Thyroid gland (tissue), 4 donors: ENCODE measurements at regions not wholly inside any gene's neighbourhood (a gene's known extent, or its start where the extent isn't known, plus 50 kb on each side); places are given as distances from the start of the nearest gene placed in this dataset.
A peak's percentile ranks its signal among the peaks of the same experiment; 100 is the strongest.

Source experiments
- DNase-seq, 2 donors: peaks; one replicate each; pipeline ENCODE4 v3.0.0-alpha.2; 2019
- H3K27ac ChIP-seq, 3 donors: fragments of 200-600 bp; sonication (generic); 1 replicate in 2 of 3; 2 replicates in 1 of 3; pipeline ENCODE4 v1.5.1; 2016 to 2019; ENCODE audit warnings: mild to moderate bottlenecking in 1 of 3, moderate library complexity in 1 of 3
- H3K27me3 ChIP-seq: fragments of 200-600 bp; sonication (generic); one replicate; pipeline ENCODE4 v1.5.1; 2019
- H3K36me3 ChIP-seq, 2 donors: fragments of 200-600 bp; sonication (generic); one replicate each; pipeline ENCODE4 v1.5.1; 2016 to 2019
- H3K4me1 ChIP-seq, 2 donors: fragments of 200-600 bp; sonication (generic); one replicate each; pipeline ENCODE4 v1.5.1; 2017 to 2019
- H3K4me3 ChIP-seq, 3 donors: fragments of 200-600 bp; sonication (generic); replicated peaks in 1 of 3; 1 replicate in 2 of 3; 2 replicates in 1 of 3; pipeline ENCODE4 v1.5.1; 2016; ENCODE audit warnings: mild to moderate bottlenecking in 1 of 3
- H3K9me3 ChIP-seq: fragments of 200-600 bp; sonication (generic); one replicate; pipeline ENCODE4 v1.5.1; 2017
- POLR2A ChIP-seq, 2 donors: fragments of 450-650 bp; IDR thresholded peaks; one replicate each; pipeline ENCODE4 v1.6.1; 2017; ENCODE audit warnings: antibody characterized with exemption in 2 of 2, mild to moderate bottlenecking in 2 of 2, moderate library complexity in 1 of 2
- WGBS, 2 donors: methylation state at CpG; one replicate each; pipeline ENCODE4 v1.1.5; 2017; 5-methylcytosine and 5-hydroxymethylcytosine counted together
- intact Hi-C: fragments of 100-400 bp; cut with DNase I; formaldehyde crosslinking; loops from one replicate; pipeline ENCODE4 v1.15.1; 2023
- TF ChIP-seq, protein P1 (sequence below), 6 experiments: fragments of 200-600 bp in 3 of 6; fragments of 450-650 bp in 3 of 6; sonication (generic) in 3 of 6; IDR thresholded peaks; one replicate each; pipeline ENCODE4 v1.5.1; 2016 to 2019; ENCODE audit warnings: antibody characterized with exemption in 6 of 6, mild to moderate bottlenecking in 2 of 6, inconsistent platforms in 1 of 6, moderate library complexity in 1 of 6

DNA sequence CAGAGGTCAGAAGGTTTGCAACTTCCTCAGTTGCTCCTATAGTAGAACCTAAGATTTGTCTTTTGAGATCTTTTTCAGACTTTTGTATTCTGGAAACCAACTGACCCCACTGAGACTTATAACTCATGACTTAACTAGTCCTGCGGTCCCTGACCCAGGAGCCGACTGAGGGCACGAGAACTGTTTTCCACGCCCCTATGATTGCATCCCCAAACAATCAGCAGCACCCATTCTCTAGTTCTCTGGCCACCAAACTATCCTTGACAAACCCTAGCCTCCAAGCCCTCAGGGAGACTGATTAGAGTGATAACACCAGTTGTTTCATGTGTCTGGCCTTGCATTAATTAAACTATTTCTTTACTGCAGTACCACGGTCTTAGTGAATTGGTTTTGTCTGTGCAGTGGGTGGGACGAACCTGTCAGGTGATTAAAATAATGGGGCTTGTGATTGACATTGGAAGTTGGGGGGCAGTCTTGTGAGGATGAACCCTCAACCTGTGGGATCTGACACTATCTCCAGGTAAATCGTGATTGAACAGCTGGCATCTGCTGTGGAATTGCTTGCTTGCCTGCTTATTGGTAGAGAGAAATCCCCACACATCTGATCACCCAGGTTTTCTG is 95.7 kb downstream of the B3GNT2 start:
- intact Hi-C loops, result loop anchor here (5.0 to 10.0 kb wide), 3 partner anchors 97 to 289 kb away; partner anchors contain the start of gene B3GNT2

DNA sequence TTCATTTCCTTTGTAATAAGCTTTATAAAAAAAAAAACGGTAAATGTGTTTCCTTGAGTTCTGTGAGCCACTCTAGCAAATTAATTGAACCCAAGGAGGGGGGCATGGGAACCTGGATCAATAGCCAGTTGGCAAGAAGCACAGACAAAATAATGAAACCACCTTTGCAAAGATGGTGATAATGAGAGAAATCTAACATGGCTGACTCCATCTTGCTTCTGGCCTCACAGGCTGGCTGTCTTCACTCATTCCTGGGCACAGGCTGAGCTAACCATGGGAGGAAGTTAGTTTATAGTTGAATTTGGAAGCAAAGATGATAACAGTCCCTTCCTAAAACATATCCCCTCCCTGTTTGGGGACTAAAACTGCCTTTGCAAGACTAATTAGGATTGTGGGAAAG is 95.1 kb downstream of the B3GNT2 start:
- no peaks in the 10 kb centered on the region for H3K27me3 ChIP-seq
- no peaks in the 10 kb centered on the region for H3K36me3 ChIP-seq
- H3K4me1 ChIP-seq, result peaks cover 23 to 45% of the 10 kb centered on the region in 2 donors
- 89 to 92% methylated on average over 1 of the region's 1 CpG for WGBS, 2 donors
- no peak overlapping the region for H3K27ac ChIP-seq
- TF ChIP-seq, protein P1, sequence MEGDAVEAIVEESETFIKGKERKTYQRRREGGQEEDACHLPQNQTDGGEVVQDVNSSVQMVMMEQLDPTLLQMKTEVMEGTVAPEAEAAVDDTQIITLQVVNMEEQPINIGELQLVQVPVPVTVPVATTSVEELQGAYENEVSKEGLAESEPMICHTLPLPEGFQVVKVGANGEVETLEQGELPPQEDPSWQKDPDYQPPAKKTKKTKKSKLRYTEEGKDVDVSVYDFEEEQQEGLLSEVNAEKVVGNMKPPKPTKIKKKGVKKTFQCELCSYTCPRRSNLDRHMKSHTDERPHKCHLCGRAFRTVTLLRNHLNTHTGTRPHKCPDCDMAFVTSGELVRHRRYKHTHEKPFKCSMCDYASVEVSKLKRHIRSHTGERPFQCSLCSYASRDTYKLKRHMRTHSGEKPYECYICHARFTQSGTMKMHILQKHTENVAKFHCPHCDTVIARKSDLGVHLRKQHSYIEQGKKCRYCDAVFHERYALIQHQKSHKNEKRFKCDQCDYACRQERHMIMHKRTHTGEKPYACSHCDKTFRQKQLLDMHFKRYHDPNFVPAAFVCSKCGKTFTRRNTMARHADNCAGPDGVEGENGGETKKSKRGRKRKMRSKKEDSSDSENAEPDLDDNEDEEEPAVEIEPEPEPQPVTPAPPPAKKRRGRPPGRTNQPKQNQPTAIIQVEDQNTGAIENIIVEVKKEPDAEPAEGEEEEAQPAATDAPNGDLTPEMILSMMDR (IDR thresholded peaks at IDR 0.05), result no peak
- no peak for TF ChIP-seq POLR2A (IDR thresholded peaks at IDR 0.05)
- H3K4me3 ChIP-seq, result no peak overlapping the region
- intact Hi-C loops, result loop anchor here (5.0 to 10.0 kb wide), 3 partner anchors 96 to 289 kb away; partner anchors contain the start of gene B3GNT2
- H3K9me3 ChIP-seq, result no peaks in the 10 kb centered on the region
- no peak for DNase-seq

More for the DNA sequence above, 95.7 kb downstream of the B3GNT2 start:
- no peak overlapping the region for H3K4me3 ChIP-seq
- TF ChIP-seq, protein P1 (IDR thresholded peaks at IDR 0.05), result no peak
- DNase-seq, result no peak
- H3K9me3 ChIP-seq, result no peaks in the 10 kb centered on the region
- 73 to 76% methylated on average over 7 of the region's 7 CpGs for WGBS, 2 donors
- no peaks in the 10 kb centered on the region for H3K27me3 ChIP-seq
- no peaks in the 10 kb centered on the region for H3K36me3 ChIP-seq
- peak overlapping the region; percentile 1 to 93 (median 90) for H3K27ac ChIP-seq
- peaks cover 23 to 45% of the 10 kb centered on the region in 2 donors for H3K4me1 ChIP-seq

DNA sequence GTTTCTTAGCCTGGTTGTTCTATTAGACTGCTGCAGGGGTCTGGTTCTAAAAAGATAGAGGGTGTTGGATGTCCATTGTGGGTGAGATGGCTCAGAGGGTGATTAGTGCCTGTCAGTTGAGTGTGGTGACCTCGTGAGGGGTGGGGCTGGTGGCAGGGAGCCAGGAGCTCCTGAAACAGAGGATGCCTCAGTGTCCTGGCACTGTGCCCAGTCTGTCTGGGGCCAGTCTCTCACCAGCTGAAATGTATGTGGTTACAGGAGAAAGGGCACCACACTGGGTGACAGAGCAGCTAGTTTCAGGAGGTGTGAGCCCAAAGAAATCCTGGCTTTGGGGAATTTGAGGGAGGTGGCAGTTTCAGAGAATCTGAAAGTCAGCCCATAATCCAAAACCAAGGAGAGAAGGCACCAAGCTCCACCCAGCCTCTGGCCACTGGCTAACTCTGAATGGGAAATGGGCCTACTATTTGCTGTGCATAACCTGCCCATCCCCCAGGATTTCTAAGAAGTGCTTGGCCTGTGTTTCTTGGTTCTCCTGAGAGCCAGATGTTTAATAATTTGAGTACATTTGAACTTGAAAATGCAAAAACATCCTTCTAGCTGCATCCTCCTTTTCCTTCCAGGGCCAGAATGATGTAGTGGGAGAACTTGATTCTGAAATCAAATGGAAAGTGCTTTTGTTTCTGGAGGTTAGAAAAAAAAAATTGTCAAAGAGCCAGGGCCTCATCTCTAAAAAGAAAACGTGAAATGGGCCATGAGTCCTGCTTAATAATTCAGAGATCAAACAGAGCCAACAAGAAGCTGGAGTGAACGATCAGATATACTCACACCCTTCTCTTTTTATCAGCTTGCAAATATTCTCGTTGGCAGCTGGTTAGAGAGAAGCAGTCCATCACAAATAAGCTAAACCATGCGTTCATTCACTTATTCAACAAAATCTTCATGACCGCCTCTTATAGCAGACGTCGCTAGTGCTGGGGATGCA is 92.3 kb downstream of the B3GNT2 start:
- Histone ChIP-seq H3K27me3 (no peaks in the 10 kb centered on the region), H3K36me3 (no peaks in the 10 kb centered on the region), H3K27ac (no peak overlapping the region), H3K4me3 (no peak overlapping the region), H3K9me3 (no peaks in the 10 kb centered on the region), H3K4me1 (peaks cover 13 to 26% of the 10 kb centered on the region in 2 donors)
- TF ChIP-seq POLR2A (IDR thresholded peaks at IDR 0.05), result no peak
- TF ChIP-seq, protein P1 (IDR thresholded peaks at IDR 0.05), result no peak
- 67 to 68% methylated on average over 8 of the region's 8 CpGs for WGBS, 2 donors
- peak; percentile 52 to 59 for DNase-seq
- intact Hi-C loops, result no loop called here

DNA sequence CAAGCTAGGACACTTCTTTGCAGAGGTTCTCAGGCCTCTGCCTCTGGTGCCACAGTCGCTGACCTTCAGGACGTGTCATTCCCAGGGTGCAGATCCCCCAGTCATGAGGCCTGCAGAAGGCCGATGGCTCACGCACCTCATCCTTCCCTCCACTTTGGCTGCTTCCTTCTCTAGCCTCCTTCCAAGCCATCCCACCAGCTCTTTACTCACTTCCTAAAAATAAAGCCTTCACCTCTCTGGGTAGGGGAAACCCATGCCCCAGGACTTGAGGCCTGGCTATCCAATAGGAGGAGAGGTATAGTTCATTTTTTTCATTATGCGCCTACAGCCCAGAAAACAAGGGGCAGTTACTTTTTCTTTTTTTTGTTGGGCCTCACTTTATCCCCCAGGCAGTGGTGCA is 91.4 kb downstream of the B3GNT2 start:
- WGBS, 2 donors, result 95 to 98% methylated on average over 5 of the region's 5 CpGs
- intact Hi-C loops, result no loop called here
- TF ChIP-seq, protein P1 (IDR thresholded peaks at IDR 0.05), result no peak
- TF ChIP-seq POLR2A (IDR thresholded peaks at IDR 0.05), result no peak

More for the DNA sequence above, 91.4 kb downstream of the B3GNT2 start:
- Histone ChIP-seq H3K9me3 (no peaks in the 10 kb centered on the region), H3K4me1 (peaks cover 4 to 21% of the 10 kb centered on the region in 2 donors), H3K27me3 (no peaks in the 10 kb centered on the region), H3K27ac (no peak overlapping the region), H3K4me3 (no peak overlapping the region), H3K36me3 (no peaks in the 10 kb centered on the region)
- DNase-seq, result no peak
